Loucy (cell line): ENCODE measurements at regions not wholly inside any gene's neighbourhood (a gene's known extent, or its start where the extent isn't known, plus 50 kb on each side); places are given as distances from the start of the nearest gene placed in this dataset.
A peak's percentile ranks its signal among the peaks of the same experiment; 100 is the strongest.

Experiments
- EZH2phosphoT487 ChIP-seq: fragments of 200-600 bp; IDR thresholded peaks from 2 replicates; pipeline ENCODE4 v1.6.1; 2018; ENCODE audit warnings: antibody characterized with exemption, mild to moderate bottlenecking, moderate library complexity, borderline replicate concordance
- TF ChIP-seq, protein P1 (sequence below): fragments of 200-600 bp; sonication (generic); conservative IDR thresholded peaks from 2 replicates; pipeline ENCODE4 v1.5.1; 2014; ENCODE audit warnings: mild to moderate bottlenecking, antibody characterized with exemption, low read length

GRCh38 chr17:6913608-6914443 lies 82.0 kb upstream of the ALOX12 start:
- TF ChIP-seq, protein P1, sequence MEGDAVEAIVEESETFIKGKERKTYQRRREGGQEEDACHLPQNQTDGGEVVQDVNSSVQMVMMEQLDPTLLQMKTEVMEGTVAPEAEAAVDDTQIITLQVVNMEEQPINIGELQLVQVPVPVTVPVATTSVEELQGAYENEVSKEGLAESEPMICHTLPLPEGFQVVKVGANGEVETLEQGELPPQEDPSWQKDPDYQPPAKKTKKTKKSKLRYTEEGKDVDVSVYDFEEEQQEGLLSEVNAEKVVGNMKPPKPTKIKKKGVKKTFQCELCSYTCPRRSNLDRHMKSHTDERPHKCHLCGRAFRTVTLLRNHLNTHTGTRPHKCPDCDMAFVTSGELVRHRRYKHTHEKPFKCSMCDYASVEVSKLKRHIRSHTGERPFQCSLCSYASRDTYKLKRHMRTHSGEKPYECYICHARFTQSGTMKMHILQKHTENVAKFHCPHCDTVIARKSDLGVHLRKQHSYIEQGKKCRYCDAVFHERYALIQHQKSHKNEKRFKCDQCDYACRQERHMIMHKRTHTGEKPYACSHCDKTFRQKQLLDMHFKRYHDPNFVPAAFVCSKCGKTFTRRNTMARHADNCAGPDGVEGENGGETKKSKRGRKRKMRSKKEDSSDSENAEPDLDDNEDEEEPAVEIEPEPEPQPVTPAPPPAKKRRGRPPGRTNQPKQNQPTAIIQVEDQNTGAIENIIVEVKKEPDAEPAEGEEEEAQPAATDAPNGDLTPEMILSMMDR: peak; percentile 93
- no peak for TF ChIP-seq EZH2phosphoT487
